ENCODE measurements at regions not wholly inside any gene's neighbourhood (a gene's known extent, or its start where the extent isn't known, plus 50 kb on each side); places are given as distances from the start of the nearest gene placed in this dataset.

DNA sequence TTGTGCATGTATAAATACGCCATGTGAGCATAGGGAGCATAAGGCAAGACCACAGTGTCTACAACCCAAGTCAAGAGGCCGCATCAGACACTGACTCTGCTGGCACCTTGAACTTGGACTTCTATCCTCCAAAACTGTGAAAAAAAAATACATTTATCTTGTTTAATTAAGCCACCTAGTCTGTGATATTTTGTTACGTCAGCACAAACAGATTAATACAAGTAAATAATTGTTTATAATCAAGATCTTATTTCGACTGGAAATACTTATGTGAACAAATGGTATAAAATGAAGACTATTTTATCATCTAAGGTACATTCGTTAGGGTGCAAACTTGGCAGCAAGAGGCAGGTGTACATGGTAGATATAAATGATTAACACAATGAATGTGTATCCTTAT is 599.3 kb upstream of the LRRC4C start:
- Histone ChIP-seq H2BK12ac (ENCODE audit: low read length in 2 of 2) (no peak overlapping the region), H2BK5ac (ENCODE audit: low read depth, low read length, poor library complexity, severe bottlenecking) (no peak overlapping the region), H3K4me1 (ENCODE audit: control insufficient read depth, insufficient read depth, low read depth, low read length) (no peaks in the 10 kb centered on the region), H2AK5ac (ENCODE audit: low read length, severe bottlenecking) (no peak overlapping the region), H3K79me1 (replicated peaks; ENCODE audit: low read length, poor library complexity, severe bottlenecking) (no peaks in the 10 kb centered on the region), H3K18ac (ENCODE audit: low read depth in 1 of 2, low read length in 2 of 2) (no peak overlapping the region), H3K23ac (ENCODE audit: low read length in 2 of 2) (no peak overlapping the region), H3K27me3 (ENCODE audit: control insufficient read depth in 1 of 2, insufficient read depth in 1 of 2, low read length in 2 of 2) (no peaks in the 10 kb centered on the region), H3K4me2 (ENCODE audit: low read length, poor library complexity, severe bottlenecking) (no peak overlapping the region), H2AFZ (ENCODE audit: low read depth, low read length) (no peak overlapping the region), H3K14ac (ENCODE audit: low read length in 2 of 2) (no peak overlapping the region), H3K4me3 (ENCODE audit: insufficient read depth in 1 of 2, low read depth in 1 of 2, low read length in 2 of 2) (no peak overlapping the region), H4K8ac (ENCODE audit: low read length) (no peak overlapping the region), H2BK15ac (ENCODE audit: low read depth, poor library complexity, severe bottlenecking) (no peak overlapping the region), H3K9ac (ENCODE audit: low read length) (no peak overlapping the region), H3K36me3 (ENCODE audit: control insufficient read depth in 1 of 2, insufficient read depth in 2 of 2, low read depth in 1 of 2, low read length in 2 of 2) (no peaks in the 10 kb centered on the region), H3K27ac (ENCODE audit: low read length, poor library complexity, severe bottlenecking) (no peak overlapping the region), H3K4ac (ENCODE audit: low read depth in 1 of 2, low read length in 2 of 2) (no peak overlapping the region), H3K9me3 (ENCODE audit: control insufficient read depth, low read length) (no peaks in the 10 kb centered on the region), H4K91ac (ENCODE audit: low read length) (no peak overlapping the region), H2BK120ac (ENCODE audit: low read depth, low read length) (no peak overlapping the region)
- no peak for DNase-seq
- WGBS = 94% methylated on average over 2 of the region's 5 CpGs

- DNase-seq = no peak
- Histone ChIP-seq H3K27me3 (ENCODE audit: control insufficient read depth in 1 of 2, insufficient read depth in 1 of 2, low read length in 2 of 2) (no peaks in the 10 kb centered on the region), H3K27ac (ENCODE audit: low read length, poor library complexity, severe bottlenecking) (no peak overlapping the region), H2AFZ (ENCODE audit: low read depth, low read length) (no peak overlapping the region), H3K4me1 (ENCODE audit: control insufficient read depth, insufficient read depth, low read depth, low read length) (peaks cover 8% of the 10 kb centered on the region), H3K4me2 (ENCODE audit: low read length, poor library complexity, severe bottlenecking) (no peak overlapping the region), H3K14ac (ENCODE audit: low read length in 2 of 2) (no peak overlapping the region), H2BK120ac (ENCODE audit: low read depth, low read length) (no peak overlapping the region), H3K4ac (ENCODE audit: low read depth in 1 of 2, low read length in 2 of 2) (no peak overlapping the region), H4K91ac (ENCODE audit: low read length) (no peak overlapping the region), H3K4me3 (ENCODE audit: insufficient read depth in 1 of 2, low read depth in 1 of 2, low read length in 2 of 2) (no peak overlapping the region), H2BK15ac (ENCODE audit: low read depth, poor library complexity, severe bottlenecking) (no peak overlapping the region), H3K23ac (ENCODE audit: low read length in 2 of 2) (no peak overlapping the region), H4K8ac (ENCODE audit: low read length) (no peak overlapping the region), H3K18ac (ENCODE audit: low read depth in 1 of 2, low read length in 2 of 2) (no peak overlapping the region), H3K9ac (ENCODE audit: low read length) (no peak overlapping the region), H2BK12ac (ENCODE audit: low read length in 2 of 2) (no peak overlapping the region), H3K79me1 (replicated peaks; ENCODE audit: low read length, poor library complexity, severe bottlenecking) (no peaks in the 10 kb centered on the region), H2AK5ac (ENCODE audit: low read length, severe bottlenecking) (no peak overlapping the region), H3K36me3 (ENCODE audit: control insufficient read depth in 1 of 2, insufficient read depth in 2 of 2, low read depth in 1 of 2, low read length in 2 of 2) (no peaks in the 10 kb centered on the region), H3K9me3 (ENCODE audit: control insufficient read depth, low read length) (peaks cover 7% of the 10 kb centered on the region), H2BK5ac (ENCODE audit: low read depth, low read length, poor library complexity, severe bottlenecking) (no peak overlapping the region)
Observed at GRCh38 chr11:42065199-42065598, 605.7 kb upstream of the LRRC4C start.

- WGBS = 77% methylated on average over 15 of the region's 15 CpGs
- Histone ChIP-seq H2AFZ (ENCODE audit: low read depth, low read length) (no peak overlapping the region), H2BK15ac (ENCODE audit: low read depth, poor library complexity, severe bottlenecking) (no peak overlapping the region), H3K4me1 (ENCODE audit: control insufficient read depth, insufficient read depth, low read depth, low read length) (peaks cover 8% of the 10 kb centered on the region), H3K36me3 (ENCODE audit: control insufficient read depth in 1 of 2, insufficient read depth in 2 of 2, low read depth in 1 of 2, low read length in 2 of 2) (no peaks in the 10 kb centered on the region), H2BK12ac (ENCODE audit: low read length in 2 of 2) (no peak overlapping the region), H3K4me3 (ENCODE audit: insufficient read depth in 1 of 2, low read depth in 1 of 2, low read length in 2 of 2) (no peak overlapping the region), H3K4me2 (ENCODE audit: low read length, poor library complexity, severe bottlenecking) (no peak overlapping the region), H3K27ac (ENCODE audit: low read length, poor library complexity, severe bottlenecking) (no peak overlapping the region), H3K27me3 (ENCODE audit: control insufficient read depth in 1 of 2, insufficient read depth in 1 of 2, low read length in 2 of 2) (no peaks in the 10 kb centered on the region), H2BK120ac (ENCODE audit: low read depth, low read length) (no peak overlapping the region), H2BK5ac (ENCODE audit: low read depth, low read length, poor library complexity, severe bottlenecking) (no peak overlapping the region), H2AK5ac (ENCODE audit: low read length, severe bottlenecking) (no peak overlapping the region), H4K91ac (ENCODE audit: low read length) (no peak overlapping the region), H3K4ac (ENCODE audit: low read depth in 1 of 2, low read length in 2 of 2) (no peak overlapping the region), H3K14ac (ENCODE audit: low read length in 2 of 2) (no peak overlapping the region), H3K9ac (ENCODE audit: low read length) (no peak overlapping the region), H3K9me3 (ENCODE audit: control insufficient read depth, low read length) (peaks cover 7% of the 10 kb centered on the region), H3K79me1 (replicated peaks; ENCODE audit: low read length, poor library complexity, severe bottlenecking) (no peaks in the 10 kb centered on the region), H3K23ac (ENCODE audit: low read length in 2 of 2) (no peak overlapping the region), H4K8ac (ENCODE audit: low read length) (no peak overlapping the region), H3K18ac (ENCODE audit: low read depth in 1 of 2, low read length in 2 of 2) (no peak overlapping the region)
- no peak for DNase-seq
Observed at GRCh38 chr11:42066113-42066512, 606.7 kb upstream of the LRRC4C start.

DNA sequence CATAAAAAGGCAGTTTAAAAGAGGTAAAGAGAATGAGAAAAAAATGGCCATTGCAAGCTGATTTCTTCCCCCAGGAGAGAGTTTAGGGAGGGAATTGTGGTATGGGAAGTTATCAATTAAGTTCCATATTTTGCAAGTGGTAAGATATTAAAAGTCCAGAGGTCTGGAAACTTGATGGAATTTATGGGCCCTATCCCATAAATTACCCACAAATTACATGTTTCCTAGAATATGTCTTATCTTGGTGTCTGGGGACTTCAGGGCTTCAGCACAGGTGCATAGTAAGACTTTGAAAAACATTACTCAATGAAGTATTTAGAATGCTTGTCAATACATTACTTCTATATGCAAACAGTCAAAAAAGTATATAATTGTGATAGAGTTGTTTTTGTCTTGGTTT is 614.9 kb upstream of the LRRC4C start:
- no peak overlapping the region for H2BK12ac ChIP-seq (ENCODE audit: low read length in 2 of 2)
- H3K14ac ChIP-seq (ENCODE audit: low read length in 2 of 2) = no peak overlapping the region
- H3K36me3 ChIP-seq (ENCODE audit: control insufficient read depth in 1 of 2, insufficient read depth in 2 of 2, low read depth in 1 of 2, low read length in 2 of 2) = no peaks in the 10 kb centered on the region
- no peaks in the 10 kb centered on the region for H3K4me1 ChIP-seq (ENCODE audit: control insufficient read depth, insufficient read depth, low read depth, low read length)
- no peak overlapping the region for H2AK5ac ChIP-seq (ENCODE audit: low read length, severe bottlenecking)
- no peak overlapping the region for H3K4ac ChIP-seq (ENCODE audit: low read depth in 1 of 2, low read length in 2 of 2)
- H3K9ac ChIP-seq (ENCODE audit: low read length) = no peak overlapping the region
- H3K27ac ChIP-seq (ENCODE audit: low read length, poor library complexity, severe bottlenecking) = no peak overlapping the region
- H2BK5ac ChIP-seq (ENCODE audit: low read depth, low read length, poor library complexity, severe bottlenecking) = no peak overlapping the region
- no peaks in the 10 kb centered on the region for H3K79me1 ChIP-seq (replicated peaks; ENCODE audit: low read length, poor library complexity, severe bottlenecking)
- H3K4me2 ChIP-seq (ENCODE audit: low read length, poor library complexity, severe bottlenecking) = no peak overlapping the region
- no peak overlapping the region for H3K23ac ChIP-seq (ENCODE audit: low read length in 2 of 2)
- no peak overlapping the region for H4K8ac ChIP-seq (ENCODE audit: low read length)
- H3K4me3 ChIP-seq (ENCODE audit: insufficient read depth in 1 of 2, low read depth in 1 of 2, low read length in 2 of 2) = no peak overlapping the region
- no peak overlapping the region for H2BK15ac ChIP-seq (ENCODE audit: low read depth, poor library complexity, severe bottlenecking)
- H2BK120ac ChIP-seq (ENCODE audit: low read depth, low read length) = no peak overlapping the region
- no peaks in the 10 kb centered on the region for H3K9me3 ChIP-seq (ENCODE audit: control insufficient read depth, low read length)
- H4K91ac ChIP-seq (ENCODE audit: low read length) = no peak overlapping the region
- no peak overlapping the region for H3K18ac ChIP-seq (ENCODE audit: low read depth in 1 of 2, low read length in 2 of 2)
- no peak for DNase-seq
- no peaks in the 10 kb centered on the region for H3K27me3 ChIP-seq (ENCODE audit: control insufficient read depth in 1 of 2, insufficient read depth in 1 of 2, low read length in 2 of 2)
- H2AFZ ChIP-seq (ENCODE audit: low read depth, low read length) = no peak overlapping the region

Measured in mesenchymal stem cell (in vitro differentiated cells and primary cell).